GM12874 (cell line): ENCODE measurements at regions not wholly inside any gene's neighbourhood (a gene's known extent, or its start where the extent isn't known, plus 50 kb on each side); places are given as distances from the start of the nearest gene placed in this dataset.

Experiments used
- TF ChIP-seq, protein P1 (sequence below): IDR thresholded peaks from 2 replicates; pipeline ENCODE4 v1.5.1; 2011; ENCODE audit warnings: low read depth, mild to moderate bottlenecking, control low read depth, low read length, moderate library complexity; ENCODE audit not compliant: insufficient read depth

DNA sequence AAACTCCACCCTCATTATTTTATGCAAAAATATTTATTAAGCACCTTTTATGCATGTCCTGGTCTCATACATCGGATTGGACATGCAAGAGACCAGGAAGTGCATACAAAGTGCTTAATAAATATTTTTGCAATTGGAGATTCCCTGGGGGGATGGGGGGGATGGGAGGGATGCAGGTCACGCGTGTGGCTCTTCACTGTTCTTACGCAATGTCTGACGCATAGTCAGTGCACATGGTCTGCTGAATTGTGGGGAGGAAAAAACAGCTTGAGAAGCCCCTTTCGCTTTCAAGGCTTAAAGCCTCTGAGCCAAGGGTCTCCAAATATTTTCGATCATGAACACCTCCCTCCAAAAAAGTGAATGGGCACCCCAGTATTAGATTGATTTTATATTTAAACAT lies 96.7 kb upstream of the XYLT1 start:
- TF ChIP-seq, protein P1, sequence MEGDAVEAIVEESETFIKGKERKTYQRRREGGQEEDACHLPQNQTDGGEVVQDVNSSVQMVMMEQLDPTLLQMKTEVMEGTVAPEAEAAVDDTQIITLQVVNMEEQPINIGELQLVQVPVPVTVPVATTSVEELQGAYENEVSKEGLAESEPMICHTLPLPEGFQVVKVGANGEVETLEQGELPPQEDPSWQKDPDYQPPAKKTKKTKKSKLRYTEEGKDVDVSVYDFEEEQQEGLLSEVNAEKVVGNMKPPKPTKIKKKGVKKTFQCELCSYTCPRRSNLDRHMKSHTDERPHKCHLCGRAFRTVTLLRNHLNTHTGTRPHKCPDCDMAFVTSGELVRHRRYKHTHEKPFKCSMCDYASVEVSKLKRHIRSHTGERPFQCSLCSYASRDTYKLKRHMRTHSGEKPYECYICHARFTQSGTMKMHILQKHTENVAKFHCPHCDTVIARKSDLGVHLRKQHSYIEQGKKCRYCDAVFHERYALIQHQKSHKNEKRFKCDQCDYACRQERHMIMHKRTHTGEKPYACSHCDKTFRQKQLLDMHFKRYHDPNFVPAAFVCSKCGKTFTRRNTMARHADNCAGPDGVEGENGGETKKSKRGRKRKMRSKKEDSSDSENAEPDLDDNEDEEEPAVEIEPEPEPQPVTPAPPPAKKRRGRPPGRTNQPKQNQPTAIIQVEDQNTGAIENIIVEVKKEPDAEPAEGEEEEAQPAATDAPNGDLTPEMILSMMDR, result no peak

GRCh38 chr16:17566656-17567450 lies 96.1 kb upstream of the XYLT1 start:
- TF ChIP-seq, protein P1, result no peak

GRCh38 chr16:17566075-17566474 lies 95.3 kb upstream of the XYLT1 start:
- TF ChIP-seq, protein P1, result no peak

DNA sequence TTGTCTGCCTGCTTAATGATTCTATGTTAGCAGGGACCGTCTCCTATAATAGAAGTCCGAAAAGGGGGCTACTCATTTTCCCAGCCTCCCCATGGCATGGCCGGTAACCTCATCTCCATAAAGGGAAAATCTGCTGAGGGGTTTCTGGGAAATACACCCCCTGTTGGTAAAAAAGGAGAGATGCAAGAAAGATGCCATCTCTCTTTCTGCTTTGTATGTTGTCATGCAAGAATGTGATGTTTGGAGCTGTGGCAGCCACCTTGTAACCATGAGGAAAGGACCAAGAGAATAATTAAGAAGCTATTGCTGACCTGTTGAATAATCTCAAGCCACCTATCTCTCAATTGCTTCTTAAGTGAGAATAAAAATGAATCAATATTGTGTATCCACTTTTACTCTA lies 94.8 kb upstream of the XYLT1 start:
- TF ChIP-seq, protein P1, result no peak

GRCh38 chr16:17564856-17565255 lies 94.1 kb upstream of the XYLT1 start:
- TF ChIP-seq, protein P1, result no peak

- TF ChIP-seq, protein P1, result no peak
These were observed 92.7 kb upstream of the XYLT1 start for GRCh38 chr16:17563323-17564091.

DNA sequence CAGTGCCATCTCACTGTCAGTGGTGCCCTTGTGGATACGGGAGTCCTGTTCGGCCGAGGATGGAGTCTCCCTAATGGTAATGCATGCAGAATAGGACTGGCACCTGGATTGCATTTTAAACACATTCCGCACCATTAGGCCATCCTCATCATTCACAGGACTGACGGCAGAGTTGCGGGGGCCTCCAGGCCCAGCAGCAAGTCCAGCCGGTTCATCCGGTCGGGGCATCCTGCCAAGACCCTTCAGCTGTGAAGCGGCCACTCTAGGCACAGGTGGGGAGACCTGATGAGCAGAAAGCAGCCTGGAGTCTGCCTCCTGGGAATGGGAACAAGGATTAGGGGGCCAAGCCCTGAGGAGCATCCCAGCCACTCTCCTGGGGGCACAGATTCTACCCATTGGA lies 90.3 kb upstream of the XYLT1 start:
- TF ChIP-seq, protein P1, result no peak
